Testis (tissue), 2 donors: ENCODE measurements at regions not wholly inside any gene's neighbourhood (a gene's known extent, or its start where the extent isn't known, plus 50 kb on each side); places are given as distances from the start of the nearest gene placed in this dataset.

Experiments used
- POLR2A ChIP-seq: fragments of 450-650 bp; IDR thresholded peaks from one replicate; pipeline ENCODE4 v1.6.1; 2017; ENCODE audit warnings: antibody characterized with exemption, mild to moderate bottlenecking, moderate library complexity
- TF ChIP-seq, protein P1 (sequence below), 3 experiments: fragments of 450-650 bp in 2 of 3; fragments of 200-600 bp in 1 of 3; sonication (generic) in 1 of 3; IDR thresholded peaks; one replicate each; pipeline ENCODE4 v1.5.1; 2016 to 2019; ENCODE audit warnings: antibody characterized with exemption in 3 of 3, mild to moderate bottlenecking in 2 of 3, moderate library complexity in 1 of 3

DNA sequence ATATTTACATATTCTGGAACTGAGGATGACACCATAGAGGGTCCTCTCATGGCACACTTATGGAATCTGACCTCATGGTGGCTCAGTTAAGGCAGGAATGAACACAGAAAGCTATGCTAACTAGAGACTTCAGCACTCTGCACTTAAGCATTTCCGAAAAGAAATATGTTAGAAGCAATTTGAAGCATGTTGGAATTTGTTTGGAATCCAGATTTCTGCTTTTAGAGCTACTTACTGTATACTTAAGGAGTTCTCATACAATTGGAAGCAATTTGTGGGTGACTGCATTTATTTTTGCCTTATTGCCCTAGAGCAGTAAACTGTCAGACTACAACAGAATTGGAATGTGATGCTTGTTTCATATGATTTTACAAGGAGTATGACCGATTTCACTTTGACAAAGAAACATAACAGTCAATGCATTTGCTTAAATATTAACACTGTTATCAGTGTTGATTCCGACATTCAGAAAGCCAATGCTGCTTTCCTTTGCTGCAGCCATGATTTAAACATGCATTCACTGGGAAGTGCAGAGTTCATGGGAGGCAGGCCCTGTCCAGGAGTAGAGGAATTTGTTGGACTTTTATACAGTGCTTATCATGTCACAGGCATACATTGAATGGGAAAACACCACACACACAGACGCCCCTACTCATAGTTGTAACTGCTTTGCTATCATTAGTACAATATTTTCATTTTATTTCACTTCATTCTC is 244.4 kb downstream of the SAMD5 start:
- TF ChIP-seq, protein P1, sequence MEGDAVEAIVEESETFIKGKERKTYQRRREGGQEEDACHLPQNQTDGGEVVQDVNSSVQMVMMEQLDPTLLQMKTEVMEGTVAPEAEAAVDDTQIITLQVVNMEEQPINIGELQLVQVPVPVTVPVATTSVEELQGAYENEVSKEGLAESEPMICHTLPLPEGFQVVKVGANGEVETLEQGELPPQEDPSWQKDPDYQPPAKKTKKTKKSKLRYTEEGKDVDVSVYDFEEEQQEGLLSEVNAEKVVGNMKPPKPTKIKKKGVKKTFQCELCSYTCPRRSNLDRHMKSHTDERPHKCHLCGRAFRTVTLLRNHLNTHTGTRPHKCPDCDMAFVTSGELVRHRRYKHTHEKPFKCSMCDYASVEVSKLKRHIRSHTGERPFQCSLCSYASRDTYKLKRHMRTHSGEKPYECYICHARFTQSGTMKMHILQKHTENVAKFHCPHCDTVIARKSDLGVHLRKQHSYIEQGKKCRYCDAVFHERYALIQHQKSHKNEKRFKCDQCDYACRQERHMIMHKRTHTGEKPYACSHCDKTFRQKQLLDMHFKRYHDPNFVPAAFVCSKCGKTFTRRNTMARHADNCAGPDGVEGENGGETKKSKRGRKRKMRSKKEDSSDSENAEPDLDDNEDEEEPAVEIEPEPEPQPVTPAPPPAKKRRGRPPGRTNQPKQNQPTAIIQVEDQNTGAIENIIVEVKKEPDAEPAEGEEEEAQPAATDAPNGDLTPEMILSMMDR (IDR thresholded peaks at IDR 0.05): no peak
- no peak for TF ChIP-seq POLR2A
